HEK293 (cell line): ENCODE measurements at regions not wholly inside any gene's neighbourhood (a gene's known extent, or its start where the extent isn't known, plus 50 kb on each side); places are given as distances from the start of the nearest gene placed in this dataset.

Experiments used
- CTCF ChIP-seq: fragments of 450-650 bp; formaldehyde crosslinking; IDR thresholded peaks from 2 replicates; pipeline ENCODE4 v1.5.1; 2016; ENCODE audit warnings: missing biosample characterization, missing genetic modification characterization
- MYNN ChIP-seq: fragments of 450-650 bp; formaldehyde crosslinking; IDR thresholded peaks from 2 replicates; pipeline ENCODE4 v1.5.1; 2016; ENCODE audit warnings: missing biosample characterization, missing genetic modification characterization, borderline replicate concordance
- SETDB1 ChIP-seq: IDR thresholded peaks from one replicate; pipeline ENCODE4 v1.6.1; 2017; ENCODE audit warnings: mild to moderate bottlenecking, low read length, moderate library complexity, mixed read lengths; ENCODE audit not compliant: insufficient read length
- TCF7L2 ChIP-seq: IDR thresholded peaks from 2 replicates; pipeline ENCODE4 v1.6.1; 2011; ENCODE audit warnings: low read depth, mild to moderate bottlenecking, inconsistent platforms, low read length, moderate library complexity, borderline replicate concordance
- YY2 ChIP-seq: fragments of 450-650 bp; formaldehyde crosslinking; IDR thresholded peaks from 2 replicates; pipeline ENCODE4 v1.5.1; 2016; ENCODE audit warnings: missing biosample characterization, missing genetic modification characterization
- ZBTB1 ChIP-seq: fragments of 450-650 bp; formaldehyde crosslinking; IDR thresholded peaks from 2 replicates; pipeline ENCODE4 v1.5.1; 2016; ENCODE audit warnings: missing biosample characterization, missing genetic modification characterization
- ZNF112 ChIP-seq: fragments of 450-650 bp; formaldehyde crosslinking; IDR thresholded peaks from 2 replicates; pipeline ENCODE4 v1.5.0; 2017; ENCODE audit warnings: missing biosample characterization, missing genetic modification characterization
- ZNF324 ChIP-seq: fragments of 450-650 bp; formaldehyde crosslinking; IDR thresholded peaks from 2 replicates; pipeline ENCODE4 v1.5.1; 2016; ENCODE audit warnings: missing biosample characterization, missing genetic modification characterization
- ZNF501 ChIP-seq: fragments of 450-650 bp; formaldehyde crosslinking; IDR thresholded peaks from 2 replicates; pipeline ENCODE4 v1.5.1; 2016; ENCODE audit warnings: missing biosample characterization, missing genetic modification characterization
- ZNF624 ChIP-seq: fragments of 450-650 bp; formaldehyde crosslinking; IDR thresholded peaks from 2 replicates; pipeline ENCODE4 v1.5.1; 2017; ENCODE audit warnings: missing biosample characterization, missing genetic modification characterization
- TF ChIP-seq, protein P1 (sequence below): fragments of 450-650 bp; formaldehyde crosslinking; IDR thresholded peaks from 2 replicates; pipeline ENCODE4 v1.5.1; 2016; ENCODE audit warnings: missing biosample characterization, missing genetic modification characterization
- TF ChIP-seq, protein P2 (sequence below): fragments of 450-650 bp; formaldehyde crosslinking; IDR thresholded peaks from 2 replicates; pipeline ENCODE4 v1.5.1; 2016; ENCODE audit warnings: missing biosample characterization, missing genetic modification characterization, low read depth
- TF ChIP-seq, protein P3 (sequence below): fragments of 450-650 bp; IDR thresholded peaks from 2 replicates; pipeline ENCODE4 v1.5.1; 2018; ENCODE audit warnings: missing biosample characterization, missing genetic modification characterization

- TF ChIP-seq, protein P1, sequence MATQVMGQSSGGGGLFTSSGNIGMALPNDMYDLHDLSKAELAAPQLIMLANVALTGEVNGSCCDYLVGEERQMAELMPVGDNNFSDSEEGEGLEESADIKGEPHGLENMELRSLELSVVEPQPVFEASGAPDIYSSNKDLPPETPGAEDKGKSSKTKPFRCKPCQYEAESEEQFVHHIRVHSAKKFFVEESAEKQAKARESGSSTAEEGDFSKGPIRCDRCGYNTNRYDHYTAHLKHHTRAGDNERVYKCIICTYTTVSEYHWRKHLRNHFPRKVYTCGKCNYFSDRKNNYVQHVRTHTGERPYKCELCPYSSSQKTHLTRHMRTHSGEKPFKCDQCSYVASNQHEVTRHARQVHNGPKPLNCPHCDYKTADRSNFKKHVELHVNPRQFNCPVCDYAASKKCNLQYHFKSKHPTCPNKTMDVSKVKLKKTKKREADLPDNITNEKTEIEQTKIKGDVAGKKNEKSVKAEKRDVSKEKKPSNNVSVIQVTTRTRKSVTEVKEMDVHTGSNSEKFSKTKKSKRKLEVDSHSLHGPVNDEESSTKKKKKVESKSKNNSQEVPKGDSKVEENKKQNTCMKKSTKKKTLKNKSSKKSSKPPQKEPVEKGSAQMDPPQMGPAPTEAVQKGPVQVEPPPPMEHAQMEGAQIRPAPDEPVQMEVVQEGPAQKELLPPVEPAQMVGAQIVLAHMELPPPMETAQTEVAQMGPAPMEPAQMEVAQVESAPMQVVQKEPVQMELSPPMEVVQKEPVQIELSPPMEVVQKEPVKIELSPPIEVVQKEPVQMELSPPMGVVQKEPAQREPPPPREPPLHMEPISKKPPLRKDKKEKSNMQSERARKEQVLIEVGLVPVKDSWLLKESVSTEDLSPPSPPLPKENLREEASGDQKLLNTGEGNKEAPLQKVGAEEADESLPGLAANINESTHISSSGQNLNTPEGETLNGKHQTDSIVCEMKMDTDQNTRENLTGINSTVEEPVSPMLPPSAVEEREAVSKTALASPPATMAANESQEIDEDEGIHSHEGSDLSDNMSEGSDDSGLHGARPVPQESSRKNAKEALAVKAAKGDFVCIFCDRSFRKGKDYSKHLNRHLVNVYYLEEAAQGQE: no peak
- TF ChIP-seq, protein P2, sequence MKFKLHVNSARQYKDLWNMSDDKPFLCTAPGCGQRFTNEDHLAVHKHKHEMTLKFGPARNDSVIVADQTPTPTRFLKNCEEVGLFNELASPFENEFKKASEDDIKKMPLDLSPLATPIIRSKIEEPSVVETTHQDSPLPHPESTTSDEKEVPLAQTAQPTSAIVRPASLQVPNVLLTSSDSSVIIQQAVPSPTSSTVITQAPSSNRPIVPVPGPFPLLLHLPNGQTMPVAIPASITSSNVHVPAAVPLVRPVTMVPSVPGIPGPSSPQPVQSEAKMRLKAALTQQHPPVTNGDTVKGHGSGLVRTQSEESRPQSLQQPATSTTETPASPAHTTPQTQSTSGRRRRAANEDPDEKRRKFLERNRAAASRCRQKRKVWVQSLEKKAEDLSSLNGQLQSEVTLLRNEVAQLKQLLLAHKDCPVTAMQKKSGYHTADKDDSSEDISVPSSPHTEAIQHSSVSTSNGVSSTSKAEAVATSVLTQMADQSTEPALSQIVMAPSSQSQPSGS (tag by site-specific recombination): no peak
- TF ChIP-seq TCF7L2: no peak
- no peak for TF ChIP-seq ZNF324 (tag by site-specific recombination)
- TF ChIP-seq ZBTB1 (tag by site-specific recombination): no peak
- no peak for TF ChIP-seq ZNF112
- no peak for TF ChIP-seq YY2 (tag by site-specific recombination)
- TF ChIP-seq SETDB1: no peak
- TF ChIP-seq ZNF501 (tag by site-specific recombination): no peak
- TF ChIP-seq CTCF (tag by site-specific recombination): no peak
- no peak for TF ChIP-seq MYNN (tag by site-specific recombination)
- TF ChIP-seq, protein P3, sequence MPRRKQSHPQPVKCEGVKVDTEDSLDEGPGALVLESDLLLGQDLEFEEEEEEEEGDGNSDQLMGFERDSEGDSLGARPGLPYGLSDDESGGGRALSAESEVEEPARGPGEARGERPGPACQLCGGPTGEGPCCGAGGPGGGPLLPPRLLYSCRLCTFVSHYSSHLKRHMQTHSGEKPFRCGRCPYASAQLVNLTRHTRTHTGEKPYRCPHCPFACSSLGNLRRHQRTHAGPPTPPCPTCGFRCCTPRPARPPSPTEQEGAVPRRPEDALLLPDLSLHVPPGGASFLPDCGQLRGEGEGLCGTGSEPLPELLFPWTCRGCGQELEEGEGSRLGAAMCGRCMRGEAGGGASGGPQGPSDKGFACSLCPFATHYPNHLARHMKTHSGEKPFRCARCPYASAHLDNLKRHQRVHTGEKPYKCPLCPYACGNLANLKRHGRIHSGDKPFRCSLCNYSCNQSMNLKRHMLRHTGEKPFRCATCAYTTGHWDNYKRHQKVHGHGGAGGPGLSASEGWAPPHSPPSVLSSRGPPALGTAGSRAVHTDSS (tag by site-specific recombination): no peak
- TF ChIP-seq ZNF624 (tag by site-specific recombination): no peak
Measured at GRCh38 chr4:178205826-178206225, 763.6 kb upstream of the AGA start.
